Motor neuron (in vitro differentiated cells): ENCODE measurements at regions not wholly inside any gene's neighbourhood (a gene's known extent, or its start where the extent isn't known, plus 50 kb on each side); places are given as distances from the start of the nearest gene placed in this dataset.

Experiments
- ATAC-seq, 8 experiments: fragments of 200-7000 bp; cut with Tn5 transposase; replicated peaks in 6 of 8; 2 replicates each; pipeline ENCODE4 v1.8.0; 2021; ENCODE audit warnings: mild to moderate bottlenecking in 8 of 8, moderate library complexity in 8 of 8
- H3K27ac ChIP-seq, 2 donors: fragments of 250-450 bp; sonication (Bioruptor Pico); 2 replicates each; pipeline ENCODE4 v1.9.0; 2021; ENCODE audit warnings: antibody characterized with exemption in 2 of 2, mild to moderate bottlenecking in 2 of 2, moderate library complexity in 1 of 2
- H3K4me1 ChIP-seq, 2 donors: fragments of 250-450 bp; sonication (Bioruptor Pico); replicated peaks in 1 of 2; 2 replicates each; pipeline ENCODE4 v1.6.1; 2021; ENCODE audit warnings: antibody characterized with exemption in 2 of 2, mild to moderate bottlenecking in 2 of 2, moderate library complexity in 1 of 2
- H3K4me3 ChIP-seq, 5 donors: fragments of 250-450 bp; sonication (Bioruptor Pico); 2 replicates each; pipeline ENCODE4 v1.9.0; 2021; ENCODE audit warnings: antibody characterized with exemption in 5 of 5, mild to moderate bottlenecking in 5 of 5, moderate library complexity in 4 of 5
- WGBS, 10 experiments: fragments of 450-650 bp; shearing (Covaris generic); methylation state at CpG; one replicate each; pipeline ENCODE4 v1.0.0; 2022; 5-methylcytosine and 5-hydroxymethylcytosine counted together
- in situ Hi-C, 9 experiments: fragments of 400-800 bp; cut with MboI; loops; one replicate each; pipeline ENCODE4 v1.15.0; 2021; ENCODE audit warnings: low sequenced_read_pairs in 9 of 9, low pct_unique_long_range_greater_than_20kb in 2 of 9; ENCODE audit not compliant: unreplicated experiment in 9 of 9

DNA sequence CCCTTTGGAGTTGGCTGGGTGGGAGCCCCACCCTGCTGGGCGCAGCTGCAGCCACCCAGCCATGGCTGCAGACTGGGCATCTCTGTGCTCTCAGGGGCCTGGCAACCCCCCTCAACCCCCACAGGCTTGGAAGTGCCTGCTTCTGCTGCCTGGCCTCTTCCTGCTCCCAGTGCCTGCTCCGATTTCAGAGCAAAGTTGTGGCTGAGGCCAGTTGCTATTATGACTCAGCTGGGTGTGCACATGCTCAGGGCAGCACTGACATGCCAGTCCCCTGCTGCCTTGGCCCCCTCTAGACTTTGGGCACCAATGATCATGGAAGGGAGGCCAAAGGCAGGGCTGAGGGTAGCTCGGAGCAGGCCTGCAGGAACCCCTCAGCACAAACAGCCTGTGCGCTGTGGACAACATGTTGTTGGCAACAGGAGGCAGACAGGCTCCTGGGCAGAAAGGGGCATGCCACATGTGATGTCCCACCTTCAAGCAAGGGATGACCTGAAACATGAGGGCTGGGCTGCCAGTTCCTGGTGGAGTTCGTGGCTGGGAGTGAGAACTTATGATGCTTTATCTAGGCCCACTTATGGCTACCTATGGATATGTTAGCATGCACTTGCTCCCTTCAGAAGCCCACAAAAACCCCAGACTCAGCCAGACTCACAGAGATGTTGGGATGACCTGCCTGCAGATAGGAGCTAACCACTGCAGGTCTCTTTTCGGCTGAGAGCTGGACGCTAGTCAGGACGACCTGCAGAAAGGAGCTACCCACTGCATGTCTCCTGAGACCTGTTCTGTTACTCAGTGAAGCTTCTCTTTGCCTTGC, 96.4 kb upstream of the AMOTL1 start:
- ATAC-seq = peak in 2 of 8 experiments; percentile 58 to 87
- Histone ChIP-seq H3K4me1 (no peaks in the 10 kb centered on the region), H3K4me3 (no peak overlapping the region), H3K27ac (no peak overlapping the region)
- 40 to 100% (median 80%) methylated on average over 1 to 4 of the region's 8 CpGs; no CpG with 5 or more reads in 3 of the 10 experiments for WGBS, 10 experiments
- in situ Hi-C loops = no loop called here

DNA sequence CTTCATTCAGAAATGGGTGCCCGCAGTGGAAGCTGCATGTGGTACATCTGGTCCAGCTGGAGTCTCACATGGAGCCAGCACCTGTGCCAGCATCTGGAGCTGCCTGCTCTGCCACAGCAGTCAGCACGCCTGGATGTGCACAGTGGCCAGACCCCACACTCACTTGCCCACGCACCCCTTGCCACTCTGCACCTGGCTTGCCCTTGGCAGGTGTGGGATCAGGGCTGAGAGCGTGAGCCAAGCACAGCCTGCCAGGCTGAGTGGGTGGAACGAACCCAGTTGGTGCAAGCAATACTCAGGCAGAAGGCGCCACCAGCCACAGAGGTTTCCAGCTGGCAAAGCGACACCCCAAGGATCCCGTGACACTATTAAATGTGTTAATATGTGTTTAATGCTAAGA, 95.5 kb upstream of the AMOTL1 start:
- in situ Hi-C loops = no loop called here
- ATAC-seq = no peak
- WGBS, 10 experiments = 40 to 100% (median 76%) methylated on average over 1 to 5 of the region's 8 CpGs; no CpG with 5 or more reads in 2 of the 10 experiments
- Histone ChIP-seq H3K4me3 (no peak overlapping the region), H3K27ac (no peak overlapping the region), H3K4me1 (no peaks in the 10 kb centered on the region)

GRCh38 chr11:94673386-94673785, 94.8 kb upstream of the AMOTL1 start:
- Histone ChIP-seq H3K27ac (no peak overlapping the region), H3K4me1 (no peaks in the 10 kb centered on the region), H3K4me3 (no peak overlapping the region)
- in situ Hi-C loops = no loop called here
- no peak for ATAC-seq
- 43 to 100% (median 100%) methylated on average over 1 to 2 of the region's 2 CpGs; no CpG with 5 or more reads in 2 of the 10 experiments for whole genome bisulfite sequencing, 10 experiments

DNA sequence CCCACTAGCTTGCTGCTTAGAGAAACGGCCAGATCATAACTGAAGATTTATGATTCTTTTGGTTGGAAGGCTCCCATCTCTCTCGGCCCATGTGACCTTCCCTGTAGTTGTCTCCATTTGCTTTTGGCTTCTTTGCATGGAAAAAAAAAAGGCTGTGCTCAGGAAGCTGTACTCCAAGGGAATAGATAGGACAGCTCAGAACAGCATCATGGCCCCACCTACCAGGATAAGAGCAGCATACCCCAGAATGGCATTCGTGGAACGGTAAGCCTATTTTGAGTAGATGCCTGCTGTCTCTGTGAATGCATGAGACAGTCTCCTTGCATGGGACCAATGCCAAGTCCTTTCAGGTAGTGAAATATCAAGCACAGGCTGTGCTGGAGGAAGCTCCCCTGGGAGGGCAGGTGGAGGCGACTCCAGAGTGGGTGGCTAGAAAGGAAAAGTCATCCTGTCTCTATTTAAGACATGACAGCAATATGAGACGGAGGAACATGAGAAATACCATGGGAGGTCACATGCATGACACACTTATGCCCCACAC, 94.1 kb upstream of the AMOTL1 start:
- WGBS, 10 experiments = 0 to 100% (median 72%) methylated on average over 1 to 2 of the region's 6 CpGs; no CpG with 5 or more reads in 2 of the 10 experiments
- in situ Hi-C loops = no loop called here
- Histone ChIP-seq H3K4me3 (no peak overlapping the region), H3K4me1 (no peaks in the 10 kb centered on the region), H3K27ac (no peak overlapping the region)
- no peak for ATAC-seq

DNA sequence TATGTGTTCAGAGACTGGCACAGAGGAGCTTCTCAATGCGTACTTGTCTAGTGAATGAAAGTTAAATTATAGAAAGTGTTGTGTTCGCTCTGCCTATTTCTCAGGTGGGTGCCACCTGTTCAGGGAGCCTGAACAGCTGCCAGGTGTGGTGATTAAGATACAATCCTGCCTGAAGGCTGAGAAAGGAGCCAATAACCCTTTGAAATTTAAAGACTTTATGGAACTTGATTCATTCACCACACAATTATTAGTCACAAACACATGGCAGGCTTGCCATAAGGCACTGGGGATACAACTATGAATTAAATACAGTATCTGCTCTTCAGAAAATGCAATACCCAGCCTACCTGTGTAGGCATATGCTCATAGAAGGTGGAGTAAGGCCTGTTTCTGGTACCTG, 92.9 kb upstream of the AMOTL1 start:
- H3K27ac ChIP-seq = no peak overlapping the region
- 71 to 100% (median 92%) methylated on average over 1 to 2 of the region's 2 CpGs; no CpG with 5 or more reads in 3 of the 10 experiments for WGBS, 10 experiments
- no peak overlapping the region for H3K4me3 ChIP-seq
- no peak for ATAC-seq
- in situ Hi-C loops = no loop called here
- no peaks in the 10 kb centered on the region for H3K4me1 ChIP-seq

DNA sequence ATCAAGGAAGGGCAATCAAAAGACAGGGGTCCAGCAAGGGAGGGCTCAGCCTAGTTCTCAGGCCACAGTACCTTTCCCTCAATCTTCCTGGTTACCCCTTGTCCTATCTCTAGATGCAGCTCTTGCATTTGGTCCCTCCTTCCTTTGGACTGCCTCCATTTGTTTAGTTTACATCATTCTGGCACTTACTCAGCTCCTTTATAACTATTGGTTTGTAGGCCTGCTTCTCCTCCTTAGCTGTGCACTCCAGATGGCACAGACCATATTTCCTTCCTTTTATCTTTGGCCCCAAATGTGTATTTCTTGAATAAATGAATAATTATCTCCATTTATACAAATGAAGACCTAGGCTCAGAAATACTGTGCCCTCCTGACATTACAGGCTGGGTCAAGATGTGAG, 92.3 kb upstream of the AMOTL1 start:
- ATAC-seq = peak in 2 of 8 experiments; percentile 42 to 43
- in situ Hi-C loops = no loop called here
- H3K4me1 ChIP-seq = no peaks in the 10 kb centered on the region
- H3K27ac ChIP-seq = no peak overlapping the region
- H3K4me3 ChIP-seq = no peak overlapping the region

DNA sequence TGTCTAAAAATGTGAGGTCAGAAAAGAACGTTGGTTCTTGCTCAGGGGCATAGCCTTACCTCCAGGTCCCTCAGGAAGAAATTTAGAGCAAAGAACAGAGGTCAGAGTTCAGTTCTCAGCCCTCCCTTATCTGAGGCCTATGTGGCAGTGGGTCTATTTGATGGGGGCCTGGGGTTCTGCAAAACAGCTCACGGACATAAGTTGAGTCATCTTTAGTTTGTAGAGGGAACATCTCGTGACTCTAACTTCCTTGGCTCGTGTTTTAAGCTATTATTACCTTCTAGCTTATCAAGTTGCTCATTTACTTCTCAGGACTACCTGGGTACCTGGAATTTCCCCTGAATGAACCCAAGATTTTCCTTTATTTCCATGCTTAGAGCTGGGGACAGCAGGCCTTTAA, 91.3 kb upstream of the AMOTL1 start:
- 19 to 78% (median 53%) methylated on average over 1 to 4 of the region's 4 CpGs; no CpG with 5 or more reads in 3 of the 10 experiments for WGBS, 10 experiments
- Histone ChIP-seq H3K4me3 (no peak overlapping the region), H3K27ac (no peak overlapping the region), H3K4me1 (no peaks in the 10 kb centered on the region)
- ATAC-seq = no peak
- in situ Hi-C loops = no loop called here

DNA sequence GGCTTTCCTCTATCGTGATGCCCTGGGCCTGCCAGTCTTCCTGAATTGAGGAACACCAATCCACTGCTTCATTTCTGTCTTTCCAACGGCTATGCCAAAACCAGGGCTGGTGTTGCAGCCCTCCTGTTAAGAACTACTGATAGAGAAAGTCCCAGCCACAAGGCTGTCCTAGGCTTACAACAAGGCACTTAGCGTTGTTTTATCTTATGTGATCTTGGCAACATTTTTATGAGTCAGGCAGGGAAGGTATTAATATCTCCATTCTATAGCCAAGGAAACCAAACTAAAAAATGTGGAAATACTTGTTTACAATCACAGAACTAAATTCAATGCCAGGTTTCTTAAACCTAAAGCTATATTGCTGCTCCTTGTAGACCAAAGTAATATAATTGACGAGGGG, 89.9 kb upstream of the AMOTL1 start:
- Histone ChIP-seq H3K27ac (no peak overlapping the region), H3K4me1 (no peaks in the 10 kb centered on the region), H3K4me3 (no peak overlapping the region)
- ATAC-seq = no peak
- in situ Hi-C loops = no loop called here
- 45 to 91% (median 84%) methylated on average over 1 to 4 of the region's 4 CpGs; no CpG with 5 or more reads in 3 of the 10 experiments for WGBS, 10 experiments

DNA sequence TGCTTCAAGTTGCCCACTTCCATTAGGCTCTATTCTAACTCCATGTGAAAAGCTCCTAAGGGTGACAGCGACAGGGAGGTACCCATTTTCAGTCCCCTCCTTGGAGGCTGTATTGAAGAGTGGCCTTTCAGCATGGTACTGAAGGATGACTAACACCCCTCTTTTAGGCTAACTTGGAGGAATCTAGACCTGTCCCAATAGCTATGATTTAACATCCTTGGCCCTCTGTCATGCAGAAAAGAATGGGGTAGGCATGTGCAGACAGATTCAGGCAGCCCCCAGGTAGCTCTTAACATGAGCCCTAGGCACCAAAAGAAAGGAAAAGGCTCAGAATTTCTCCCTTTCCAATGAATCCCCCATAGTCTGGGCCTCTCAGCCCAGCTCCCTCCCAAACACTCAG, 89.3 kb upstream of the AMOTL1 start:
- no peak overlapping the region for H3K27ac ChIP-seq
- H3K4me3 ChIP-seq = no peak overlapping the region
- WGBS, 10 experiments = 0 to 100% (median 100%) methylated on average over 1 of the region's 1 CpG; no CpG with 5 or more reads in 7 of the 10 experiments
- no peaks in the 10 kb centered on the region for H3K4me1 ChIP-seq
- no peak for ATAC-seq
- in situ Hi-C loops = no loop called here

GRCh38 chr11:94680426-94680825, 87.7 kb upstream of the AMOTL1 start:
- ATAC-seq = no peak
- in situ Hi-C loops = no loop called here
- no peak overlapping the region for H3K27ac ChIP-seq
- 38 to 100% (median 90%) methylated on average over 1 to 5 of the region's 5 CpGs; no CpG with 5 or more reads in 1 of the 10 experiments for WGBS, 10 experiments
- no peak overlapping the region for H3K4me3 ChIP-seq
- H3K4me1 ChIP-seq = no peaks in the 10 kb centered on the region

DNA sequence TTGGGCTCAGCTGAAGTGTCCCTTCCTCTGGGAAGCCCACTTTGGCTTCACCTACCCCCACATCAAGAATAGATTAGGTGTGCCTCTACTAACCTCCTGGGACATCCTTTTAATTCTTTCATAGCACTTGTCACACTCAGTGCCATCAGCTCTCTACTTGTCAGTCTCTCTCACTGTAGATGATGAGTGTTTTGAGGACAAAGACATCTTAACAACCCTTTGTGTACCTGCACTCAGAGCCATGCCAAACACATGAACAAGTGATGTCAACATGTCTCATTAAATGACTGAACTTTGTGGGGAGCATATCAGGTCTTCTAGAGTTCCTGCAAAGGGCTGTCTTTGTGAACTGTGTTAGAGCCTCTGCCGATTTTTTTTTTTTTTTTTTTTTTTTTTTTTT, 87.0 kb upstream of the AMOTL1 start:
- 33 to 82% (median 63%) methylated on average over 1 of the region's 1 CpG; no CpG with 5 or more reads in 5 of the 10 experiments for WGBS, 10 experiments
- no peak overlapping the region for H3K4me3 ChIP-seq
- no peaks in the 10 kb centered on the region for H3K4me1 ChIP-seq
- H3K27ac ChIP-seq = no peak overlapping the region
- ATAC-seq = no peak
- in situ Hi-C loops = no loop called here

GRCh38 chr11:94681852-94682251, 86.3 kb upstream of the AMOTL1 start:
- H3K27ac ChIP-seq = no peak overlapping the region
- WGBS, 10 experiments = 20 to 80% (median 50%) methylated on average over 1 of the region's 1 CpG; no CpG with 5 or more reads in 3 of the 10 experiments
- ATAC-seq = no peak
- no peaks in the 10 kb centered on the region for H3K4me1 ChIP-seq
- H3K4me3 ChIP-seq = no peak overlapping the region
- in situ Hi-C loops = no loop called here

DNA sequence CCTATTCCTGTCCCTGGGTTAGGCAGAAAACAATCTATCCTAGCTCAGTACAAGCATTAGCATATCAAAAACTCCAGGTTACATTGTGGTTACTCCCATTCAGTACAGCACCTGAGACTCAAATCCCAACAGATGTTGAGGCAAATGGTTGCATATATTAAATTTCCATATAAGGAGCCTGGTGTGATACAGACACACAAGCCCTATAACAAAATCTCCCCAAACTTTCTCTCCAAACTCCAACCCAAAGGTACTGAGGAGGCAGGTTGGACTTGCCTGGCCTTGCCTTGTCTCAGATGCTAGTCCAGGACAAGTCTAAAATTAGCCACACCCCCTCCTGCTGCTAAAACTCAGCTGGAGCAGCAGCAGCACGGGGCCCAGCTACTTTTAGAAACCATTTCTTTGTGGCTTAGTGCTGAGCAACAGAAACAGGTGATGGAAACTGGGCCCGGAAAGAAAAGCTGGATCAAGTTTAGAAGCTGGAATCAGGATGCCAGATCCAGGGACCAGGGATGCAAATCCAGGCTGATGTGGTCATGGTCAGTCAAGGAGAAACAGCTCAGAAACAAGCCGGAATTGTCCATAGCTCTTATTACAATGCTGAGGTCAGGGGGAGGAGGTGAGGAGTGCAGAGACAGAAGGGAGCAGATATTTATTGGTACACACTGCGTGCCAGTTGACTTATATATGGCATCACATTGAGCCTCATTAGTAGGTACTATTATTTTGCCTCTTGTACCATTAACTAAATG, 73.7 kb upstream of the AMOTL1 start:
- Histone ChIP-seq H3K4me3 (no peak overlapping the region), H3K27ac (no peak overlapping the region), H3K4me1 (no peaks in the 10 kb centered on the region)
- 40 to 83% (median 60%) methylated on average over 1 to 4 of the region's 4 CpGs; no CpG with 5 or more reads in 2 of the 10 experiments for whole genome bisulfite sequencing, 10 experiments
- ATAC-seq = no peak
- in situ Hi-C loops = no loop called here
